Cerebellar nuclear complex (tissue), 1 donor: ENCODE measurements at regions not wholly inside any gene's neighbourhood (a gene's known extent, or its start where the extent isn't known, plus 50 kb on each side); places are given as distances from the start of the nearest gene placed in this dataset.

Experiments used
- DNase-seq, 2 experiments: peaks; one replicate each; lab custom pipeline; 2025; lab: John Stamatoyannopoulos, UW

GRCh38 chr2:120674246-120675170 lies 61.2 kb upstream of the GLI2 start:
- no peak for DNase-seq

DNA sequence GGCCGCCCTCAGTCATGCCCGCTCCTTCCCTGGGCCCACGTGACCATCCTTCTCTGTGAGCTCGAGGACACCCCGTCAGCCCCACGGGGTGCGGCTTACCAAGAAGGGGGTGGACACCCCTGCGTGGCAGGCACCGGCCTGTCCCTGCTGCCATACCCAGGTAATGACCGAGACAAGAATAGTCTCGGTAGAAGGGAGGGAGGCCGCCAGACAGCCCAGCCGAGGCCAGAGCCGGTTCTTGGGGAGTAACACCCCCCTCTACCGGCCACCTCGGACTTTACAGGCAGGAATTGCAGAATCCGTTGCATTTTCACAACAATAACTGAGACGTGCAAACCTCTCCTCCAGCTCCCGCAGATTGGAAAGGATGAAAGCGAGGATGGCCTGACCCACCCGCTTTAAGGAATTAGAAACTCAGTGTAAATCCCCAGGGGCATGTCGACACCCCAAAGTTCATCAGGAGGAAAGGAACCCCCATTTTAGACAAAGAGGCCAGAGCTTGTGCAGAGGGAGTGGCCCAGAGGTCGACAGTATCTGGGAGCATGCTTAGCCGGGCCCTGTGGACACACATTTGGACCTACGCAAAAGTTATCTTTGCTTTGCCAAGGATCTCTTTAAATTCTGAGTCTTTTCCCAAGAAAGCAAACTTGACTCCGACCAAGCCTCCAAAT lies 60.1 kb upstream of the GLI2 start:
- no peak for DNase-seq

- no peak for DNase-seq
These were observed 58.4 kb upstream of the GLI2 start for GRCh38 chr2:120677221-120677620.

- no peak for DNase-seq
These were observed 57.9 kb upstream of the GLI2 start for GRCh38 chr2:120677696-120678247.

DNA sequence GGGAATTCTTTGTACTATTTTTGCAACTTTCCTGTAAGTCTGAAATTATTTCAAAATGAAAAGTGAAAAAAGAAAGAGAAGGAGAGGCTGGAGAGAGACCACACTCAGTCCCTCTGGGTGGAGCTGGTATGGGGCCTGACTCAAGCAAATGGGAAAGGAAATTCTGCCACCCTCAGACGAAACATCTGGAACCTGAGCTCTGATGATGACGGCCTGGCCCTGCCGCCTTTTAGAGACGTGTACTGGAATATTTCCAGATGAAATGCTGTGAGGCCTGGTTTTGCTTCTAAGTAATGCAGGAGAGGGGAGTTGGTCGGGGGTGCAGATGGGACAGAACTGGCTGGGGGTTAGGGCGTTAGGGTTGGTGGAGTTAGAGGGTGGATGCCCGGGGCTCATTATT lies 57.4 kb upstream of the GLI2 start:
- DNase-seq = no peak

DNA sequence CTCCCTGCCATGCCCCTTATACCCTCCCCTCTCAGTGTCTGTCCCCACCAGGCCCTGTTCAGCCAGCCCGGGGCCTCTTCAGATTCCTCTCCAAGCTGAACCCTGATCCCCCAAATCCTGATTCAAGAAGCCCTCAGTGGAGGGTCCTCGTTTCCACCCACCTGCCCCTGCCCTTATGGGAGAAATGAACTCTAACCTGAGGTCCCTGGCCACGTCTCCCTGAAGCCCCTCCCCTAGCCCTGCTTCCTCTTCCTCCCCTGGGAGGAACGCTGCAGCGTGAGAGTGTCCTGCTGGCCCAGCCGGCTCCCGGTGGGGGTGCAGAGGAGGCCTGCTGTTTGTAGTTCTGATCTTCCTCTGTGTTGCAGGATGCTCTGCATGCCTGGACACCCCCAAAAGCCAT lies 56.7 kb upstream of the GLI2 start:
- DNase-seq = no peak

DNA sequence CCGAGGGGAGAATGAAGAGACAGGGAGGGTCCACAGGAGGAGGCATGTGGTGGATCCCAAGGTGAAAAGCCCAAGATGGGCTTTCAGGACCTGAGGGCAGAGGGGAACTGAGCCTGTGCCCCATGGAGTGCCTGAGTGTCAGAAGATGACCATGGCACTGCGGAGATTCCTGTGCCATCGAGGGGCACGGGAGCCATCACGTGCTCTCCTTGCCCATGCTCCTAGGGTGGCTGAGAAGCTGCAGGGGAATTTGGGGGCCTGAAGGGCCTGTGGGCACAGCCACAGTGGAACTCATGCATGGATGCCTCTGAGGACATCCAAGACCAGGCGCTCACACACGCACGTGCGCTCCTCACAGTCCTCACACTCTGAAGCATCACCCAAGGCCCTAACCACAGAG lies 56.1 kb upstream of the GLI2 start:
- DNase-seq = no peak

DNA sequence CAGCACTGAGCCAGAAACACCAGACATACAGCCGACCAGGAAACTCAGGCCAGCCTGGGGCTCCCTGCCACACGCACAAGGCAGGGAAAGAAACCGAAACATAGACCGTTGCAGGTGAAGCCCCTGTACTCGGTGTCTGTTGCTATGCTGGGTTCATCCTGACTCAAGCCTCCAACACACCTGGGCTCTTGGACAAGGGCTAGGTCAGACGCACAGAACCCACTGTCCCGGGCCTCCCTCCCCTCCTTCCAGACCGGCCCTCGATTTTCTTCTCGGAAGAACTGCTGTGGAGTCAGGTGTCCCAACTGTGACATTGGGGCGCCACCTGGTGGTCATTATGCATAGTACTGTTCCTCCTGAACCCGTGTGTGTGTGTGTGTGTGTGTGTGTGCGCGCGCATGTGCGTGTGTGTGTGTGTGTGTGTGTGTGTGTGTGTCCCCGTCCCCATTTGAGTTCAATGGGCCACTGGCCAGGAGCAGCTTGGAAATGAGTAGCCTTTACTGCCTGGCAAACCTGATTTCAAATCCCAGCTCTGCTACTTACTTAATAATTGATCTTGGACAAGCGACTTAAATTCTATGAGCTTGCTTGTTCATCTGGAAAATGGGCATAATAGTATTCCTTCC lies 55.4 kb upstream of the GLI2 start:
- peak in 1 of 2 experiments; percentile 4 for DNase-seq

DNA sequence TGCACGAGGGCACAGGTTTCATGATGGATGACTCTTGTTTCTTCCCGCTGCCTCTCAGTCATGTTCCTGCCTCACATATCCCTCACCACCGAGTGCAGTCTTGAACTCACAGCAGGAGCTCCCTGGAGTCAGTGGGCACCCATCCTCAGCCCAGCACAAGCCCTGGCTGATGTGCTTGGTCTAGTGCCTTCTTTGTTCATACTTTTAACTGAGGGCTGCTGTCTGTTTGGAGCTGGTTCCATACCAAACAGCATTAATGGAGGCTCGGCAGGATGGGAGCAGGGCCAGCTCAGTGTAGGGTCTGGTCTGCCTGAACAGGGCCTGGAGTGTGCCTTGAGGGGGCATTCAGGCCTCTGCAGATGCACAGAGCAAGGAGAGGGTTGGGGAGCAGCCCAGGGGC lies 54.5 kb upstream of the GLI2 start:
- DNase-seq = no peak

GRCh38 chr2:120681696-120682288 lies 53.9 kb upstream of the GLI2 start:
- no peak for DNase-seq

- no peak for DNase-seq
These were observed 53.0 kb upstream of the GLI2 start for GRCh38 chr2:120682654-120683053.

- no peak for DNase-seq
These were observed 52.6 kb upstream of the GLI2 start for GRCh38 chr2:120683081-120683480.

DNA sequence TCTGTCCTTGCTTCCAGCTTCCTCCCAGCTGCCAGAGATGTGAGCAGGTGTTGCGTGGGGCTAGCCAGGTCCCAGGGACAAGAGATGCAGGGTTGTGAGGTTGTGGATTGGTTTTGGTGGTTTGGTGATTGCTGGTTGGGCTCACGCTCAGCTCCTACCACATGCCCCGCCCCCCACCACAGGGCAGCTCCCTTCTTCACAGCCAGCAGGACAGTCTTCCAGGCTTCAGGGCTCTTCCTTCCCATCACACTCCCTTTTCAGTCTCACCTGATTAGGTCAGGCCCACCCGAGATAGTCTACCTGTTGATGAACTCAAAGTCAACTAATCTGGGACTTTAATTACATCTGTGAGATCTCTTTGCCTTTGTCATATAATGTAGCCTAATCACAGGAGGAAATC lies 52.0 kb upstream of the GLI2 start:
- no peak for DNase-seq

DNA sequence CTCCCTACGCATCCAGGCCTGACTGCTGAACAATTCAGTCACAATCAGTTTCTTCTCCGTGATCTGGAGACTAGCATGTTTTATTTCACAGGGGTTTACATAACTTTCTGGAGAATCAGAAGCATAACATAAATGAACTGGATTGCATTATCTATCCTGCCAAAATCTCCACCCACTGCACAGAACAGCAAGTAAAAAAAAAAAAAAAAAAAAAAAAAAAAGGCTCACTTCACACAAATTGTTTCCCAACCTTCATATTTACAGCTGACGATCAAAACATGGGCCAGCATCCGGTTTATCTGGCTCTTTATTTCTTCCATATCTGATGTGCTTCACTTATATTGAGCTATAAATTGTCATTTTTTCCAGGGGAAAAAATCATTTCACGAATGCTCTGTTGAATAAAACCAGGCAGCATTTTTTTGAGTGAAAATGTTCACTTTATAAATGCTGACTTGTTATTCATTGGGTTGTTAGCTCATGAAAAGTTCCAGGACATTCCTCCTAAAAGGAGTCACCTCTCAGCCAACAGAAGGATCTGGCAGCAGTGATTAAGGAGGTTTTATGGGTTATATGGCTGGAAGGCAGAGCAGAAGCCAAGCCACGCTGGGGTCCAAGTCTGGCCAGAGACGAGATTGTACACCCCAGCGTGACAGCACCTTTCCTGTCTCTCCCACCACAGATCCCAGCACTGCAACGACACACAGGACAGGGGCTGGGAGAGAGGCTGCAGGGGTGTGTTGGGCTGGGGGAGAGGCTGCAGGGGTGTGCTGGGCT lies 51.2 kb upstream of the GLI2 start:
- DNase-seq = no peak

GRCh38 chr2:120685066-120685973 lies 50.3 kb upstream of the GLI2 start:
- no peak for DNase-seq
